Gastrocnemius medialis (tissue), 4 donors: ENCODE measurements at regions not wholly inside any gene's neighbourhood (a gene's known extent, or its start where the extent isn't known, plus 50 kb on each side); places are given as distances from the start of the nearest gene placed in this dataset.

Source experiments
- ATAC-seq, 2 donors: fragments of 150-250 bp; one replicate each; pipeline ENCODE4 v1.9.1; 2016
- DNase-seq, 2 donors: peaks; one replicate each; pipeline ENCODE4 v3.0.0-alpha.2; 2019
- H3K27ac ChIP-seq, 4 donors: fragments of 200-600 bp; sonication (generic); 1 replicate in 1 of 4; 2 replicates in 3 of 4; pipeline ENCODE4 v1.5.1; 2016 to 2018; ENCODE audit warnings: mild to moderate bottlenecking in 2 of 4, moderate library complexity in 1 of 4
- H3K27me3 ChIP-seq, 3 donors: fragments of 200-600 bp; sonication (generic) in 2 of 3; 1 replicate in 1 of 3; 2 replicates in 2 of 3; pipeline versions ENCODE4 v1.5.1 to v1.6.0; 2016 to 2019; ENCODE audit warnings: mild to moderate bottlenecking in 1 of 3, moderate library complexity in 1 of 3
- H3K36me3 ChIP-seq, 2 donors: fragments of 200-600 bp; sonication (generic) in 1 of 2; one replicate each; pipeline ENCODE4 v1.5.1; 2017 to 2018
- H3K4me1 ChIP-seq, 2 donors: fragments of 200-600 bp; sonication (generic) in 1 of 2; one replicate each; pipeline ENCODE4 v1.5.1; 2016 to 2017; ENCODE audit warnings: mild to moderate bottlenecking in 2 of 2
- H3K4me3 ChIP-seq, 4 donors: fragments of 200-600 bp; sonication (generic) in 3 of 4; 1 replicate in 1 of 4; 2 replicates in 3 of 4; pipeline ENCODE4 v1.5.1; 2016 to 2019; ENCODE audit warnings: mild to moderate bottlenecking in 2 of 4
- H3K9me3 ChIP-seq, 3 donors: fragments of 200-600 bp; sonication (generic) in 2 of 3; 1 replicate in 1 of 3; 2 replicates in 2 of 3; pipeline ENCODE4 v1.5.1; 2016 to 2019
- CTCF ChIP-seq, 5 experiments: fragments of 450-650 bp in 3 of 5; fragments of 200-600 bp in 2 of 5; sonication (generic) in 2 of 5; IDR thresholded peaks in 4 of 5; conservative IDR thresholded peaks in 1 of 5; 1 replicate in 4 of 5; 2 replicates in 1 of 5; pipeline ENCODE4 v1.5.1; 2016 to 2019; ENCODE audit warnings: antibody characterized with exemption in 5 of 5, mild to moderate bottlenecking in 3 of 5, moderate library complexity in 3 of 5
- POLR2A ChIP-seq, 2 donors: fragments of 450-650 bp; IDR thresholded peaks; one replicate each; pipeline ENCODE4 v1.6.1; 2017; ENCODE audit warnings: antibody characterized with exemption in 2 of 2, mild to moderate bottlenecking in 2 of 2, moderate library complexity in 2 of 2
- in situ Hi-C, 4 donors: fragments of 200-750 bp; cut with MboI; loops; one replicate each; pipeline versions ENCODE4 v1.15.0 to v1.8.0; 2017; ENCODE audit warnings: low sequenced_read_pairs in 4 of 4
- intact Hi-C: fragments of 100-400 bp; cut with DNase I; formaldehyde crosslinking; loops from one replicate; pipeline ENCODE4 v1.15.1; 2023; ENCODE audit warnings: low total_unique reads

GRCh38 chr3:170730071-170730812 is 139.8 kb downstream of the RPL22L1 start:
- Histone ChIP-seq H3K9me3 (no peaks in the 10 kb centered on the region), H3K36me3 (no peaks in the 10 kb centered on the region), H3K4me3 (no peak overlapping the region), H3K27me3 (no peaks in the 10 kb centered on the region), H3K27ac (no peak overlapping the region), H3K4me1 (no peaks in the 10 kb centered on the region)
- intact Hi-C loops, result no loop called here
- no peak for ATAC-seq
- TF ChIP-seq POLR2A (IDR thresholded peaks at IDR 0.05) (no peak), CTCF (IDR thresholded peaks at IDR 0.05 in 4 of 5, conservative IDR thresholded peaks at IDR 0.05 in 1 of 5) (no peak)
- no peak for DNase-seq
- in situ Hi-C loops, result no loop called here

- Histone ChIP-seq H3K36me3 (no peaks in the 10 kb centered on the region), H3K4me1 (no peaks in the 10 kb centered on the region), H3K27ac (no peak overlapping the region), H3K27me3 (no peaks in the 10 kb centered on the region), H3K4me3 (no peak overlapping the region), H3K9me3 (no peaks in the 10 kb centered on the region)
- ATAC-seq (no peak), DNase-seq (no peak)
- intact Hi-C loops, result no loop called here
- in situ Hi-C loops, result no loop called here
- TF ChIP-seq CTCF (IDR thresholded peaks at IDR 0.05 in 4 of 5, conservative IDR thresholded peaks at IDR 0.05 in 1 of 5) (no peak), POLR2A (IDR thresholded peaks at IDR 0.05) (no peak)
These were observed 141.8 kb downstream of the RPL22L1 start for GRCh38 chr3:170728181-170728580.

- no peak for TF ChIP-seq CTCF (IDR thresholded peaks at IDR 0.05 in 4 of 5, conservative IDR thresholded peaks at IDR 0.05 in 1 of 5)
- no peak for TF ChIP-seq POLR2A (IDR thresholded peaks at IDR 0.05)
- intact Hi-C loops (no loop called here), in situ Hi-C loops (no loop called here)
- no peaks in the 10 kb centered on the region for H3K27me3 ChIP-seq
- DNase-seq (no peak), ATAC-seq (no peak)
- H3K9me3 ChIP-seq, result no peaks in the 10 kb centered on the region
- H3K36me3 ChIP-seq, result no peaks in the 10 kb centered on the region
- no peaks in the 10 kb centered on the region for H3K4me1 ChIP-seq
- H3K27ac ChIP-seq, result no peak overlapping the region
- H3K4me3 ChIP-seq, result no peak overlapping the region
These were observed 141.9 kb upstream of the SLC7A14 start for GRCh38 chr3:170727754-170728153.

GRCh38 chr3:170726976-170727661 is 141.2 kb upstream of the SLC7A14 start:
- Histone ChIP-seq H3K4me1 (no peaks in the 10 kb centered on the region), H3K27me3 (no peaks in the 10 kb centered on the region), H3K27ac (no peak overlapping the region), H3K36me3 (no peaks in the 10 kb centered on the region), H3K4me3 (no peak overlapping the region), H3K9me3 (no peaks in the 10 kb centered on the region)
- in situ Hi-C loops, result no loop called here
- intact Hi-C loops, result no loop called here
- TF ChIP-seq CTCF (IDR thresholded peaks at IDR 0.05 in 4 of 5, conservative IDR thresholded peaks at IDR 0.05 in 1 of 5), result no peak
- no peak for TF ChIP-seq POLR2A (IDR thresholded peaks at IDR 0.05)
- ATAC-seq (no peak), DNase-seq (no peak)
